K562 (cell line): ENCODE measurements at regions not wholly inside any gene's neighbourhood (a gene's known extent, or its start where the extent isn't known, plus 50 kb on each side); places are given as distances from the start of the nearest gene placed in this dataset.

Experiments used
- ATAC-seq: fragments of 200-7000 bp; cut with Tn5 transposase; 3 replicates; pipeline ENCODE4 v1.9.1; 2020; ENCODE audit warnings: moderate library complexity
- BruUV-seq: library from RNA; stranded (reverse); fragments of 400-500 nt; replicated peaks from 2 replicates; lab custom pipeline; 2021; lab: Mats Ljungman, UMichigan
- CTCF ChIA-PET: fragments of 300-600 bp; formaldehyde crosslinking; extraction: SDS; loops from one replicate; lab custom pipeline; 2021; ENCODE audit warnings: low intra/inter-chr PET ratio; lab: Yijun Ruan, JAX
- POLR2A ChIA-PET: fragments of 300-600, 350-650 bp; sonication (Branson Sonifier 250); formaldehyde crosslinking; extraction: SDS; loops from one replicate; lab custom pipeline; 2021; ENCODE audit warnings: antibody characterized with exemption, inconsistent platforms; lab: Yijun Ruan, JAX
- DNase-seq, 4 experiments: peaks; one replicate each; pipeline versions ENCODE4 v3.0.0 to v3.0.0-alpha.2; 2011 to 2018; ENCODE audit warnings: low spot score in 3 of 4, mixed read lengths in 3 of 4; ENCODE audit errors: extremely low read depth in 1 of 4
- FAIRE-seq: peaks from 2 replicates; lab custom pipeline; 2011; peaks lifted over from hg19 to GRCh38; lab: Jason Lieb, UNC
- H2AFZ ChIP-seq: 2 replicates; pipeline ENCODE4 v1.6.0; 2011; ENCODE audit warnings: low read depth, low read length, control low read depth, inconsistent platforms
- H3K27ac ChIP-seq: fragments of 200-600 bp; 3 replicates; pipeline ENCODE4 v1.8.0; 2011; ENCODE audit warnings: low read depth, mild to moderate bottlenecking, control low read depth, inconsistent platforms, low read length, moderate library complexity, mixed read lengths; ENCODE audit errors: extremely low read depth
- H3K27me3 ChIP-seq, 2 experiments: fragments of 300-600 bp in 1 of 2; 2 replicates in 1 of 2; 3 replicates in 1 of 2; pipeline versions ENCODE4 v1.6.0 to v1.8.0; 2011; ENCODE audit warnings: inconsistent platforms in 2 of 2, low read length in 2 of 2, mild to moderate bottlenecking in 1 of 2, mixed read lengths in 1 of 2, moderate library complexity in 1 of 2; ENCODE audit not compliant: control insufficient read depth in 2 of 2, insufficient read depth in 2 of 2
- H3K36me3 ChIP-seq: fragments of 300-600 bp; 3 replicates; pipeline ENCODE4 v1.8.0; 2011; ENCODE audit warnings: mild to moderate bottlenecking, low read length, inconsistent platforms; ENCODE audit not compliant: control insufficient read depth, insufficient read depth
- H3K4me1 ChIP-seq, 2 experiments: fragments of 200-600 bp in 1 of 2; replicated peaks in 1 of 2; 2 replicates in 1 of 2; 3 replicates in 1 of 2; pipeline versions ENCODE4 v1.5.1 to v1.8.0; 2011; ENCODE audit warnings: inconsistent platforms in 2 of 2, low read length in 2 of 2, mild to moderate bottlenecking in 1 of 2, mixed read lengths in 1 of 2, moderate library complexity in 1 of 2; ENCODE audit not compliant: control insufficient read depth in 2 of 2, insufficient read depth in 2 of 2
- H3K4me2 ChIP-seq: 2 replicates; pipeline ENCODE4 v1.6.1; 2011; ENCODE audit warnings: low read length, control low read depth, inconsistent platforms, mixed read lengths; ENCODE audit not compliant: insufficient read depth
- H3K4me3 ChIP-seq: fragments of 200-600 bp; sonication (generic), shearing (Covaris generic); 2 replicates; pipeline ENCODE4 v1.5.1; 2016; ENCODE audit warnings: control low read depth, inconsistent platforms
- H3K79me2 ChIP-seq: fragments of 200-600 bp; 3 replicates; pipeline ENCODE4 v1.8.0; 2011; ENCODE audit warnings: low read length, inconsistent platforms; ENCODE audit not compliant: control insufficient read depth, insufficient read depth
- H3K9ac ChIP-seq, 2 experiments: 2 replicates each; pipeline versions ENCODE4 v1.6.0 to v1.6.1; 2011; ENCODE audit warnings: low read depth in 2 of 2, low read length in 2 of 2, control low read depth in 1 of 2, inconsistent platforms in 1 of 2, mild to moderate bottlenecking in 1 of 2, mixed read lengths in 1 of 2; ENCODE audit not compliant: insufficient read depth in 1 of 2
- H3K9me1 ChIP-seq: one replicate; pipeline ENCODE4 v1.6.0; 2011; ENCODE audit warnings: inconsistent platforms, mild to moderate bottlenecking, low read length, moderate library complexity; ENCODE audit not compliant: control insufficient read depth, insufficient read depth
- H3K9me3 ChIP-seq: replicated peaks from 2 replicates; pipeline ENCODE4 v1.5.1; 2011; ENCODE audit warnings: low read depth, low read length, inconsistent platforms; ENCODE audit not compliant: control insufficient read depth, insufficient read depth
- H4K20me1 ChIP-seq: replicated peaks from 2 replicates; pipeline ENCODE4 v1.6.1; 2011; ENCODE audit warnings: low read length, inconsistent platforms, mixed read lengths; ENCODE audit not compliant: control insufficient read depth, insufficient read depth
- C11orf30 ChIP-seq: fragments of 450-650 bp; IDR thresholded peaks from 2 replicates; pipeline ENCODE4 v1.6.1; 2016; ENCODE audit warnings: low read depth, mild to moderate bottlenecking
- ESRRB ChIP-seq: fragments of 250-450 bp; sonication (Bioruptor Pico); IDR thresholded peaks from 2 replicates; pipeline ENCODE4 v1.5.0; 2020; ENCODE audit warnings: mild to moderate bottlenecking, moderate library complexity, borderline replicate concordance
- FOXP1 ChIP-seq: sonication (generic); formaldehyde crosslinking; IDR thresholded peaks from 2 replicates; pipeline ENCODE4 v1.8.0; 2022; ENCODE audit warnings: mild to moderate bottlenecking, missing genetic modification reagents
- MCM2 ChIP-seq: fragments of 450-650 bp; IDR thresholded peaks from 2 replicates; pipeline ENCODE4 v1.6.1; 2017; ENCODE audit warnings: low read depth, mild to moderate bottlenecking
- NFATC3 ChIP-seq: fragments of 450-650 bp; IDR thresholded peaks from 2 replicates; pipeline ENCODE4 v1.6.1; 2017; ENCODE audit warnings: mild to moderate bottlenecking
- OTX1 ChIP-seq: fragments of 450-650 bp; formaldehyde crosslinking; IDR thresholded peaks from 2 replicates; pipeline ENCODE4 v1.4.0; 2022; ENCODE audit warnings: mild to moderate bottlenecking
- POLR2G ChIP-seq: fragments of 200-400 bp; formaldehyde crosslinking; IDR thresholded peaks from 2 replicates; pipeline ENCODE4 v1.6.1; 2017; ENCODE audit warnings: low read depth, mild to moderate bottlenecking, antibody characterized with exemption, low read length, moderate library complexity
- RBM15 ChIP-seq: fragments of 200-400 bp; formaldehyde crosslinking; IDR thresholded peaks from 2 replicates; pipeline ENCODE4 v1.6.1; 2018; ENCODE audit warnings: mild to moderate bottlenecking, low read length, moderate library complexity; ENCODE audit not compliant: insufficient read depth
- TAL1 ChIP-seq: fragments of 450-650 bp; IDR thresholded peaks from 2 replicates; pipeline ENCODE4 v1.6.1; 2016; ENCODE audit warnings: mild to moderate bottlenecking
- ZNF507 ChIP-seq: conservative IDR thresholded peaks from 2 replicates; pipeline ENCODE4 v1.6.1; 2017; ENCODE audit warnings: missing genetic modification characterization, missing compliant biosample characterization
- ZNF583 ChIP-seq: fragments of 250-450 bp; sonication (Bioruptor Pico); IDR thresholded peaks from 2 replicates; pipeline ENCODE4 v1.4.0; 2020
- WGBS: fragments of 100-300 bp; shearing (Covaris generic); methylation state at CpG from one replicate; pipeline ENCODE4 v1.1.6; 2016; ENCODE audit warnings: low coverage, mixed read lengths; ENCODE audit not compliant: insufficient coverage; ENCODE audit errors: missing lambda C conversion rate; 5-methylcytosine and 5-hydroxymethylcytosine counted together
- in situ Hi-C: fragments of 300-500 bp; cut with MboI; formaldehyde crosslinking; loops from 4 replicates; pipeline ENCODE4 v1.15.0; 2018; ENCODE audit warnings: inconsistent platforms, mixed read lengths
- intact Hi-C: fragments of 100-400 bp; cut with micrococcal nuclease; formaldehyde crosslinking; loops from 2 replicates; pipeline ENCODE4 v1.14.2; 2022
- TF ChIP-seq, protein P1 (sequence below): sonication (generic); formaldehyde crosslinking; IDR thresholded peaks from 2 replicates; pipeline ENCODE4 v1.8.1; 2023; ENCODE audit warnings: mild to moderate bottlenecking, missing genetic modification reagents

DNA sequence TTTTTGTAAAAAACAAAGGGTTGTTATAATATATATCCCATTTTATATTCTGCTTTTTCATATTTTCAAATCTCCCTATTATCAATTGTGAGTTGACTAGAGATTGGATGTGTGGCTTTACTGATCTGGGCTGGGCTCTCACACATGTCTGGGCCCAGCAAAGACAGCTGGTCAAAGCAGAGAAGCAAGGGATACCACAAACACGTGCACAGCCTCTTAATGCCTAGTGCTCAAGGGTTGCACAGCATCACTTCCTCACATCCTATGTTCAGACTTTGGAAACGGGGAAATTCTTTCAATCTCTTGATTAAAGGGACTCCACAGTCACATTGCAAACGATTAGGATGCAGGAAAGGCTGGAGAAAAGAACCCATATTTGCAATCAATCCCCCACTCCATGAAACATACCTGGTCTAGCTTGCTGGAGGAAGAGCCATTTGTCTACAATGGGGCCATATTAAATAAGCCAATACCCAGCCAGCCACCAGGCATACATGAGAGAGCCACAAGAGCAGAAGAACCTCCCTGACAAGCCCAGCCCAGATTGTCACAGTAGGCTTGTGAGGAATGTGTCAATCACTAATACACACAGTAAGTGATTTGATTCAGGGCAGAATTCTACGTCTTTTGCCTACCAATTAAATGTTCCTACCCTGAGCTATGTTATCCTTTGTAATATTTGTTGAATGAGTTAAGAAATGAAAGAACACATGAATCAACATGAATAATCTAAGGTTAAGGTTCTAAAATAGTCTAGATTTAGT, 431.2 kb downstream of the TNS3 start:
- no peaks in the 10 kb centered on the region; a peak in 1 of 5 replicates for H3K27me3 ChIP-seq
- H3K79me2 ChIP-seq = no peaks in the 10 kb centered on the region
- no peak overlapping the region for H3K9ac ChIP-seq
- no peak for DNase-seq
- TF ChIP-seq FOXP1 (CRISPR knock-in tag) (no peak), RBM15 (no peak)
- TF ChIP-seq, all 486 proteins: peak for 0
- ATAC-seq = no peak
- CTCF ChIA-PET = no interaction called here
- Histone ChIP-seq H4K20me1 (no peaks in the 10 kb centered on the region), H3K4me2 (no peak overlapping the region), H2AFZ (no peak overlapping the region), H3K36me3 (no peaks in the 10 kb centered on the region), H3K27ac (no peak overlapping the region), H3K4me3 (no peak overlapping the region), H3K9me1 (no peaks in the 10 kb centered on the region), H3K4me1 (no peaks in the 10 kb centered on the region), H3K9me3 (no peaks in the 10 kb centered on the region)
- in situ Hi-C loops = no loop called here
- no TSS peak for BruUV-seq
- POLR2A ChIA-PET = interaction anchor here (0.7 kb wide), 1 partner anchor 999 kb away, joined by 4 read pairs; no protein-coding TSS in a partner anchor
- no peak for FAIRE-seq
- intact Hi-C loops = no loop called here
- 6% methylated on average over 4 of the region's 4 CpGs for WGBS

GRCh38 chr7:47149971-47150370, 431.9 kb downstream of the TNS3 start:
- no peak for FAIRE-seq
- POLR2A ChIA-PET = interaction anchor here (0.7 kb wide), 1 partner anchor 1000 kb away, joined by 4 read pairs; no protein-coding TSS in a partner anchor
- H3K4me2 ChIP-seq = no peak overlapping the region
- no peaks in the 10 kb centered on the region for H4K20me1 ChIP-seq
- H3K4me1 ChIP-seq = no peaks in the 10 kb centered on the region; a peak in 1 of 5 replicates
- H3K9me1 ChIP-seq = no peaks in the 10 kb centered on the region
- intact Hi-C loops (no loop called here), in situ Hi-C loops (no loop called here)
- ATAC-seq = no peak
- WGBS = 23% methylated on average over 4 of the region's 4 CpGs
- H3K36me3 ChIP-seq = no peaks in the 10 kb centered on the region
- H3K27me3 ChIP-seq = no peaks in the 10 kb centered on the region; a peak in 1 of 5 replicates
- no peak for DNase-seq
- no peak overlapping the region for H3K27ac ChIP-seq
- no peaks in the 10 kb centered on the region for H3K79me2 ChIP-seq
- no TSS peak for BruUV-seq
- CTCF ChIA-PET = no interaction called here
- no peak overlapping the region for H3K9ac ChIP-seq
- H3K9me3 ChIP-seq = no peaks in the 10 kb centered on the region
- TF ChIP-seq, protein P1, sequence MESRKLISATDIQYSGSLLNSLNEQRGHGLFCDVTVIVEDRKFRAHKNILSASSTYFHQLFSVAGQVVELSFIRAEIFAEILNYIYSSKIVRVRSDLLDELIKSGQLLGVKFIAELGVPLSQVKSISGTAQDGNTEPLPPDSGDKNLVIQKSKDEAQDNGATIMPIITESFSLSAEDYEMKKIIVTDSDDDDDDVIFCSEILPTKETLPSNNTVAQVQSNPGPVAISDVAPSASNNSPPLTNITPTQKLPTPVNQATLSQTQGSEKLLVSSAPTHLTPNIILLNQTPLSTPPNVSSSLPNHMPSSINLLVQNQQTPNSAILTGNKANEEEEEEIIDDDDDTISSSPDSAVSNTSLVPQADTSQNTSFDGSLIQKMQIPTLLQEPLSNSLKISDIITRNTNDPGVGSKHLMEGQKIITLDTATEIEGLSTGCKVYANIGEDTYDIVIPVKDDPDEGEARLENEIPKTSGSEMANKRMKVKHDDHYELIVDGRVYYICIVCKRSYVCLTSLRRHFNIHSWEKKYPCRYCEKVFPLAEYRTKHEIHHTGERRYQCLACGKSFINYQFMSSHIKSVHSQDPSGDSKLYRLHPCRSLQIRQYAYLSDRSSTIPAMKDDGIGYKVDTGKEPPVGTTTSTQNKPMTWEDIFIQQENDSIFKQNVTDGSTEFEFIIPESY (CRISPR knock-in tag) = no peak
- TF ChIP-seq ESRRB (CRISPR knock-in tag) (no peak), POLR2G (no peak), OTX1 (CRISPR knock-in tag) (no peak), ZNF507 (tag) (no peak), C11orf30 (no peak), NFATC3 (no peak), TAL1 (no peak), MCM2 (no peak), ZNF583 (no peak)
- no peak overlapping the region for H2AFZ ChIP-seq
- no peak overlapping the region for H3K4me3 ChIP-seq
